Breast epithelium (tissue), 3 donors: ENCODE measurements at regions not wholly inside any gene's neighbourhood (a gene's known extent, or its start where the extent isn't known, plus 50 kb on each side); places are given as distances from the start of the nearest gene placed in this dataset.

Experiments
- CTCF ChIP-seq, 3 donors: fragments of 450-650 bp; IDR thresholded peaks; one replicate each; pipeline ENCODE4 v1.5.1; 2016 to 2017; ENCODE audit warnings: antibody characterized with exemption in 3 of 3, mild to moderate bottlenecking in 3 of 3, moderate library complexity in 3 of 3
- POLR2AphosphoS5 ChIP-seq, 3 donors: sonication (generic); formaldehyde crosslinking; IDR thresholded peaks; one replicate each; pipeline ENCODE4 v1.6.1; 2017; ENCODE audit warnings: antibody characterized with exemption in 3 of 3

- TF ChIP-seq CTCF (IDR thresholded peaks at IDR 0.05) (no peak), POLR2AphosphoS5 (IDR thresholded peaks at IDR 0.05) (no peak)
These were observed 449.4 kb downstream of the NBAS start for GRCh38 chr2:15111718-15112117.
